Upper lobe of right lung (tissue), 1 donor: ENCODE measurements at regions not wholly inside any gene's neighbourhood (a gene's known extent, or its start where the extent isn't known, plus 50 kb on each side); places are given as distances from the start of the nearest gene placed in this dataset.

ENCODE experiments used
- ATAC-seq: fragments of 200-7000 bp; cut with Tn5 transposase; one replicate; pipeline ENCODE4 v1.9.1; 2020; ENCODE audit warnings: mild to moderate bottlenecking, moderate library complexity
- DNase-seq: peaks from one replicate; pipeline ENCODE4 v3.0.0-alpha.2; 2020
- H3K27ac ChIP-seq: fragments of 200-600 bp; one replicate; pipeline ENCODE4 v1.8.0; 2022
- H3K27me3 ChIP-seq: fragments of 200-600 bp; one replicate; pipeline ENCODE4 v1.8.0; 2022; ENCODE audit warnings: mild to moderate bottlenecking
- H3K36me3 ChIP-seq: fragments of 200-600 bp; one replicate; pipeline ENCODE4 v1.8.0; 2022
- H3K4me1 ChIP-seq: fragments of 200-600 bp; one replicate; pipeline ENCODE4 v1.8.0; 2022
- H3K4me3 ChIP-seq: fragments of 200-600 bp; one replicate; pipeline ENCODE4 v1.8.0; 2022; ENCODE audit warnings: mild to moderate bottlenecking
- H3K9me3 ChIP-seq: fragments of 200-600 bp; one replicate; pipeline ENCODE4 v1.8.0; 2022
- intact Hi-C: fragments of 100-400 bp; cut with DNase I; formaldehyde crosslinking; loops from one replicate; pipeline ENCODE4 v1.11.0; 2022
- TF ChIP-seq, protein P1 (sequence below): fragments of 200-600 bp; IDR thresholded peaks from one replicate; pipeline ENCODE4 v1.8.0; 2022; ENCODE audit warnings: antibody characterized with exemption
- donor health status: DM: no; HTN: yes; CAD: no; lungs with severe emphysema.

DNA sequence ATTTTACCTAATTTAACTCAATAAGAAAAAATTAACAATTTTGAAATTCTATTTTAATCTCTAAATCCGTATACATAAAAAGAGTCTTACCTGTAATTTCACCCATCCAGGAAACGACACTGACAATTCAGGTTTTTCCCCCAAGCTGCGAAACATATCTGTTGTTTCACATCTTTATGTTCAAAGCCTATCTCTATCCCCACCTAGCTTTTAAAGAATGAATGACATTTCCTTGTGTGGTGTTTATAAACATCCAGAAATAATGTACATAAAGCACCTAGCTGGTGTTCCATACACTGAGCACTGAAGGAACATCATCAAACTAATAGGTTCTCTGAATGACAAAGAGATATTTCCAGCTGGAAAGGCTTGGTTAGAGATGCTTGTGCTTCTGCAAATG, 867.8 kb downstream of the SQOR start:
- H3K27me3 ChIP-seq, result no peaks in the 10 kb centered on the region

DNA sequence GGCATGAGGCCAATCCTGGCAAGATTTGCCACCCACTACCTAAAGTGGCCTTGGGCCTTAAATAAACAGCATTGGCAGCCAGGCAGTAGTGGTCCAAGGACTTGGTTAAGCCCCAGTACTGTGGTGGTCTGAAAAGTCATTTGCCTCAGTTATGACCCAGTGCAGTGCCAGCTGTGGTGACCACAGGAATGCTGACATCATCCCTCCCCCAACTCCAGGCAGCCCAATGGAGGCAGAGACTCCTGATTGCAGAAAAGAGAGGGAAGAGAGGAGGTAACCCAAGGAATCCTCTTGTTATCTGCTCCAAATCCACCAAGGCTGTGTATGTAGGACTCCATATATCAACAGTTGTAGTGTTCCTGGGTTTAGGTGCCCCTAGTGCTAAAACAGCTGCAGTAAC, 883.6 kb downstream of the SQOR start:
- Histone ChIP-seq H3K36me3 (no peaks in the 10 kb centered on the region), H3K9me3 (no peaks in the 10 kb centered on the region), H3K27ac (no peak overlapping the region), H3K4me1 (no peaks in the 10 kb centered on the region), H3K4me3 (no peak overlapping the region), H3K27me3 (no peaks in the 10 kb centered on the region)
- ATAC-seq (no peak), DNase-seq (no peak)
- TF ChIP-seq, protein P1, sequence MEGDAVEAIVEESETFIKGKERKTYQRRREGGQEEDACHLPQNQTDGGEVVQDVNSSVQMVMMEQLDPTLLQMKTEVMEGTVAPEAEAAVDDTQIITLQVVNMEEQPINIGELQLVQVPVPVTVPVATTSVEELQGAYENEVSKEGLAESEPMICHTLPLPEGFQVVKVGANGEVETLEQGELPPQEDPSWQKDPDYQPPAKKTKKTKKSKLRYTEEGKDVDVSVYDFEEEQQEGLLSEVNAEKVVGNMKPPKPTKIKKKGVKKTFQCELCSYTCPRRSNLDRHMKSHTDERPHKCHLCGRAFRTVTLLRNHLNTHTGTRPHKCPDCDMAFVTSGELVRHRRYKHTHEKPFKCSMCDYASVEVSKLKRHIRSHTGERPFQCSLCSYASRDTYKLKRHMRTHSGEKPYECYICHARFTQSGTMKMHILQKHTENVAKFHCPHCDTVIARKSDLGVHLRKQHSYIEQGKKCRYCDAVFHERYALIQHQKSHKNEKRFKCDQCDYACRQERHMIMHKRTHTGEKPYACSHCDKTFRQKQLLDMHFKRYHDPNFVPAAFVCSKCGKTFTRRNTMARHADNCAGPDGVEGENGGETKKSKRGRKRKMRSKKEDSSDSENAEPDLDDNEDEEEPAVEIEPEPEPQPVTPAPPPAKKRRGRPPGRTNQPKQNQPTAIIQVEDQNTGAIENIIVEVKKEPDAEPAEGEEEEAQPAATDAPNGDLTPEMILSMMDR, result no peak
- intact Hi-C loops, result no loop called here

More for the DNA sequence above, 867.8 kb downstream of the SQOR start:
- no peaks in the 10 kb centered on the region for H3K36me3 ChIP-seq
- TF ChIP-seq, protein P1, result no peak
- H3K4me3 ChIP-seq, result no peak overlapping the region
- no peak overlapping the region for H3K27ac ChIP-seq
- DNase-seq (no peak), ATAC-seq (no peak)
- no peaks in the 10 kb centered on the region for H3K9me3 ChIP-seq
- intact Hi-C loops, result no loop called here
- no peaks in the 10 kb centered on the region for H3K4me1 ChIP-seq

GRCh38 chr15:46523701-46524100, 888.9 kb downstream of the SQOR start:
- Histone ChIP-seq H3K27me3 (no peaks in the 10 kb centered on the region), H3K9me3 (no peaks in the 10 kb centered on the region), H3K36me3 (no peaks in the 10 kb centered on the region), H3K27ac (no peak overlapping the region), H3K4me3 (no peak overlapping the region), H3K4me1 (no peaks in the 10 kb centered on the region)
- no peak for ATAC-seq
- no peak for DNase-seq
- intact Hi-C loops, result no loop called here
- TF ChIP-seq, protein P1, result no peak

- H3K27me3 ChIP-seq, result no peaks in the 10 kb centered on the region
- H3K4me1 ChIP-seq, result no peaks in the 10 kb centered on the region
- H3K4me3 ChIP-seq, result no peak overlapping the region
- H3K36me3 ChIP-seq, result no peaks in the 10 kb centered on the region
- H3K9me3 ChIP-seq, result no peaks in the 10 kb centered on the region
- intact Hi-C loops, result no loop called here
- TF ChIP-seq, protein P1, result no peak
- ATAC-seq (no peak), DNase-seq (no peak)
- no peak overlapping the region for H3K27ac ChIP-seq
Measured at GRCh38 chr15:46525984-46526725, 891.3 kb downstream of the SQOR start.

DNA sequence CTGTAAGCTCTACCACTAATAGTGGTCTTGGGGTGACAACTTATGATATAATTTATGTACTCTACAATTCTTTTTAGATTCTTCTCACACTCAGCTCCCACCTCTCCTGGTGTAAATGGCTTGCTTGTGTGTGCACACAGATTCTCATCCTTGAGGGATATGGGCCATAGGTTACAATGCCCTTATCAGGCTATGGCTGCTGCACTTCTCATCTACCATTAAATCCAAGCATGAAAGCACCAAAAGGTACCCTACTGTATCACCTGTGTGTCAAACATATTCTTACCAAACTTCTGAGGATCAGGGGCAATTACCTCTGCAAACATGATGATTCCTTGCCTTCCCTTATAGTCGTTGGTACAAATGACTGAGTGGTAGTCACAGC, 891.9 kb downstream of the SQOR start:
- ATAC-seq, result no peak
- H3K36me3 ChIP-seq, result no peaks in the 10 kb centered on the region

More for the DNA sequence above, 891.9 kb downstream of the SQOR start:
- H3K27ac ChIP-seq, result no peak overlapping the region
- H3K27me3 ChIP-seq, result no peaks in the 10 kb centered on the region
- DNase-seq, result no peak
- no peak overlapping the region for H3K4me3 ChIP-seq
- TF ChIP-seq, protein P1, result no peak
- H3K4me1 ChIP-seq, result no peaks in the 10 kb centered on the region
- intact Hi-C loops, result no loop called here
- no peaks in the 10 kb centered on the region for H3K9me3 ChIP-seq
